Heart left ventricle (tissue), 16 donors: ENCODE measurements at regions not wholly inside any gene's neighbourhood (a gene's known extent, or its start where the extent isn't known, plus 50 kb on each side); places are given as distances from the start of the nearest gene placed in this dataset.

ENCODE experiments used
- ATAC-seq, 4 donors: fragments of 200-7000 bp; cut with Tn5 transposase; one replicate each; pipeline ENCODE4 v1.9.1; 2020 to 2022; ENCODE audit warnings: moderate library complexity in 4 of 4, mild to moderate bottlenecking in 3 of 4, moderate number of reproducible peaks in 1 of 4
- DNase-seq, 5 donors: peaks; one replicate each; pipeline ENCODE4 v3.0.0-alpha.2; 2020
- H3K27ac ChIP-seq, 12 donors: fragments of 200-600 bp; sonication (generic) in 4 of 12; one replicate each; pipeline versions ENCODE4 v1.5.0 to v1.8.0; 2016 to 2022; ENCODE audit warnings: mild to moderate bottlenecking in 2 of 12
- H3K27me3 ChIP-seq, 9 donors: fragments of 200-600 bp; sonication (generic) in 2 of 9; one replicate each; pipeline versions ENCODE4 v1.5.1 to v1.8.0; 2016 to 2022; ENCODE audit warnings: mild to moderate bottlenecking in 3 of 9
- H3K36me3 ChIP-seq, 9 donors: fragments of 200-600 bp; sonication (generic) in 2 of 9; one replicate each; pipeline versions ENCODE4 v1.5.0 to v1.8.0; 2018 to 2022; ENCODE audit warnings: mild to moderate bottlenecking in 2 of 9
- H3K4me1 ChIP-seq, 12 donors: fragments of 200-600 bp; sonication (generic) in 4 of 12; one replicate each; pipeline versions ENCODE4 v1.5.0 to v1.8.0; 2016 to 2022; ENCODE audit warnings: mild to moderate bottlenecking in 3 of 12
- H3K4me3 ChIP-seq, 12 donors: fragments of 200-600 bp; sonication (generic) in 4 of 12; one replicate each; pipeline versions ENCODE4 v1.5.0 to v1.8.0; 2017 to 2022; ENCODE audit warnings: mild to moderate bottlenecking in 9 of 12, moderate library complexity in 4 of 12
- H3K9me3 ChIP-seq, 12 donors: fragments of 200-600 bp; sonication (generic) in 4 of 12; one replicate each; pipeline versions ENCODE4 v1.5.0 to v1.8.0; 2016 to 2022; ENCODE audit warnings: mild to moderate bottlenecking in 1 of 12
- CTCF ChIP-seq, 12 donors: fragments of 200-600 bp; sonication (generic) in 4 of 12; IDR thresholded peaks; one replicate each; pipeline versions ENCODE4 v1.5.0 to v1.8.0; 2018 to 2022; ENCODE audit warnings: antibody characterized with exemption in 12 of 12, mild to moderate bottlenecking in 5 of 12
- POLR2A ChIP-seq, 2 donors: fragments of 450-650 bp; IDR thresholded peaks; one replicate each; pipeline ENCODE4 v1.6.1; 2017; ENCODE audit warnings: antibody characterized with exemption in 2 of 2, mild to moderate bottlenecking in 2 of 2, moderate library complexity in 2 of 2
- WGBS, 4 donors: extraction: QIAGEN DNeasy Blood & Tissue Kit in 2 of 4; methylation state at CpG; one replicate each; pipeline versions ENCODE4 v1.1.5 to v1.1.7; 2013 to 2018; 5-methylcytosine and 5-hydroxymethylcytosine counted together
- intact Hi-C, 10 donors: fragments of 100-400 bp; cut with DNase I; formaldehyde crosslinking; loops; one replicate each; pipeline versions ENCODE4 v1.11.1 to v1.14.2; 2022
- donor health status: ischemic (EF 13 %, LVEDD 7.1; RV severe dilation, severe dysfunction).
- donor health status: healthy with polysubstance abuse.
- donor health status: DM: no; HTN: yes; CAD: no.
- donor health status: DM: no; HTN: no; CAD: no.
- donor health status: ischemic (EF 25% LVEDD 6.9; RV normal size, moderate dysfunction).
- donor health status: ischemic (EF 25% LVEDD 5.7; RV mildly dilated, moderate dysfunction).
- donor health status: healthy.
- donor health status: DM: yes; HTN: yes; CAD: no.
- donor health status: ischemic (EF 35%, LVEDD 5.7; RV mildly dilated, moderate dysfunction).
- donor health status: nonischemic (EF 11% LVEDD 7.7; RV severe dilation, severe dysfunction).
- donor health status: DM: yes; HTN: yes; CAD: no.
- donor health status: PGD.
- donor health status: ischemic (EF 29% LVEDD 5.4; RV normal size, mild dysfunction).
- donor health status: nonischemic (EF 23%, LVEDD 6.1; RV moderate dilation, normal function).

- whole genome bisulfite sequencing, 4 donors: 18 to 39% (median 24%) methylated on average over 4 to 5 of the region's 5 CpGs
- no peak for TF ChIP-seq CTCF (IDR thresholded peaks at IDR 0.05)
- no peak for TF ChIP-seq POLR2A (IDR thresholded peaks at IDR 0.05)
Measured at GRCh38 chr16:51426276-51426675, 275.2 kb upstream of the SALL1 start.

GRCh38 chr16:51420247-51420646, 269.2 kb upstream of the SALL1 start:
- H3K27ac ChIP-seq: no peak overlapping the region
- no peaks in the 10 kb centered on the region for H3K4me1 ChIP-seq
- no peaks in the 10 kb centered on the region for H3K36me3 ChIP-seq
- H3K27me3 ChIP-seq: no peaks in the 10 kb centered on the region
- no peak for TF ChIP-seq CTCF (IDR thresholded peaks at IDR 0.05)
- no peak for TF ChIP-seq POLR2A (IDR thresholded peaks at IDR 0.05)
- no peak for DNase-seq
- H3K4me3 ChIP-seq: no peak overlapping the region
- no peak for ATAC-seq
- intact Hi-C loops: no loop called here
- no peaks in the 10 kb centered on the region for H3K9me3 ChIP-seq
- WGBS, 4 donors: 41 to 48% (median 43%) methylated on average over 2 of the region's 2 CpGs

More at GRCh38 chr16:51426276-51426675, 275.2 kb upstream of the SALL1 start:
- H3K36me3 ChIP-seq: no peaks in the 10 kb centered on the region
- intact Hi-C loops: no loop called here
- peaks cover 0 to 11% (median 0%) of the 10 kb centered on the region in 9 donors for H3K27me3 ChIP-seq
- no peak overlapping the region for H3K27ac ChIP-seq
- H3K4me3 ChIP-seq: no peak overlapping the region
- ATAC-seq (no peak), DNase-seq (no peak)
- H3K4me1 ChIP-seq: no peaks in the 10 kb centered on the region
- no peaks in the 10 kb centered on the region for H3K9me3 ChIP-seq

GRCh38 chr16:51419768-51420167, 268.7 kb upstream of the SALL1 start:
- H3K4me1 ChIP-seq: no peaks in the 10 kb centered on the region
- no peak for DNase-seq
- no peak overlapping the region for H3K4me3 ChIP-seq
- intact Hi-C loops: no loop called here
- H3K27ac ChIP-seq: no peak overlapping the region
- no peak for ATAC-seq
- H3K9me3 ChIP-seq: no peaks in the 10 kb centered on the region
- H3K27me3 ChIP-seq: no peaks in the 10 kb centered on the region
- WGBS, 4 donors: 28 to 44% (median 31%) methylated on average over 2 of the region's 2 CpGs
- H3K36me3 ChIP-seq: no peaks in the 10 kb centered on the region
- TF ChIP-seq POLR2A (IDR thresholded peaks at IDR 0.05) (no peak), CTCF (IDR thresholded peaks at IDR 0.05) (no peak)

GRCh38 chr16:51418258-51418657, 267.2 kb upstream of the SALL1 start:
- no peaks in the 10 kb centered on the region for H3K9me3 ChIP-seq
- intact Hi-C loops: no loop called here
- no peak overlapping the region for H3K4me3 ChIP-seq
- no peak overlapping the region for H3K27ac ChIP-seq
- ATAC-seq (no peak), DNase-seq (no peak)
- no peaks in the 10 kb centered on the region for H3K27me3 ChIP-seq
- H3K36me3 ChIP-seq: no peaks in the 10 kb centered on the region
- H3K4me1 ChIP-seq: no peaks in the 10 kb centered on the region
- WGBS, 4 donors: 57 to 62% (median 58%) methylated on average over 6 of the region's 6 CpGs
- TF ChIP-seq CTCF (IDR thresholded peaks at IDR 0.05) (no peak), POLR2A (IDR thresholded peaks at IDR 0.05) (no peak)
